Aorta (tissue), 5 donors: ENCODE measurements at regions not wholly inside any gene's neighbourhood (a gene's known extent, or its start where the extent isn't known, plus 50 kb on each side); places are given as distances from the start of the nearest gene placed in this dataset.
"Not testable (repeated sequence)": the region's sequence is repeated elsewhere in the genome, so short reads cannot be mapped to it uniquely, and the experiment has no call there.

ENCODE experiments used
- ATAC-seq: fragments of 200-7000 bp; cut with Tn5 transposase; one replicate; pipeline ENCODE4 v1.9.1; 2022; ENCODE audit warnings: moderate library complexity; ENCODE audit not compliant: low FRiP score
- DNase-seq, 2 donors: peaks; one replicate each; pipeline ENCODE4 v3.0.0-alpha.2; 2020
- H3K27ac ChIP-seq, 2 donors: one replicate each; pipeline ENCODE4 v1.5.1; 2013; ENCODE audit warnings: low read length in 2 of 2, mild to moderate bottlenecking in 2 of 2, moderate library complexity in 2 of 2, control low read depth in 1 of 2, inconsistent platforms in 1 of 2, low read depth in 1 of 2
- H3K27me3 ChIP-seq, 2 donors: one replicate each; pipeline ENCODE4 v1.6.1; 2013; ENCODE audit warnings: control low read depth in 1 of 2, low read length in 1 of 2, mild to moderate bottlenecking in 1 of 2, moderate library complexity in 1 of 2; ENCODE audit not compliant: insufficient read depth in 2 of 2, control insufficient read depth in 1 of 2
- H3K36me3 ChIP-seq, 2 donors: one replicate each; pipeline ENCODE4 v1.6.1; 2013; ENCODE audit warnings: control low read depth in 1 of 2, low read length in 1 of 2, mild to moderate bottlenecking in 1 of 2; ENCODE audit not compliant: insufficient read depth in 2 of 2, control insufficient read depth in 1 of 2
- H3K4me1 ChIP-seq, 2 donors: one replicate each; pipeline ENCODE4 v1.6.1; 2013; ENCODE audit warnings: low read length in 2 of 2, control low read depth in 1 of 2, mild to moderate bottlenecking in 1 of 2, moderate library complexity in 1 of 2; ENCODE audit not compliant: insufficient read depth in 2 of 2, control insufficient read depth in 1 of 2
- H3K4me3 ChIP-seq, 2 donors: one replicate each; pipeline ENCODE4 v1.5.1; 2013; ENCODE audit warnings: low read length in 2 of 2, control low read depth in 1 of 2, mild to moderate bottlenecking in 1 of 2
- H3K9me3 ChIP-seq: one replicate; pipeline ENCODE4 v1.6.1; 2013; ENCODE audit warnings: mild to moderate bottlenecking, low read length; ENCODE audit not compliant: control insufficient read depth
- WGBS, 2 donors: extraction: QIAGEN DNeasy Blood & Tissue Kit; methylation state at CpG; one replicate each; pipeline ENCODE4 v1.1.7; 2013; 5-methylcytosine and 5-hydroxymethylcytosine counted together
- intact Hi-C, 2 donors: fragments of 100-400 bp; cut with DNase I; formaldehyde crosslinking; loops; one replicate each; pipeline versions ENCODE4 v1.14.2 to v1.15.0; 2022
- donor health status: healthy with polysubstance abuse.
- donor health status: Bipolar disorder and iron deficiency.
- donor health status: DM: no; HTN: no; CAD: no.
- donor health status: DM: no; HTN: no; CAD: no.
- donor health status: DM: yes; HTN: yes; CAD: no.

DNA sequence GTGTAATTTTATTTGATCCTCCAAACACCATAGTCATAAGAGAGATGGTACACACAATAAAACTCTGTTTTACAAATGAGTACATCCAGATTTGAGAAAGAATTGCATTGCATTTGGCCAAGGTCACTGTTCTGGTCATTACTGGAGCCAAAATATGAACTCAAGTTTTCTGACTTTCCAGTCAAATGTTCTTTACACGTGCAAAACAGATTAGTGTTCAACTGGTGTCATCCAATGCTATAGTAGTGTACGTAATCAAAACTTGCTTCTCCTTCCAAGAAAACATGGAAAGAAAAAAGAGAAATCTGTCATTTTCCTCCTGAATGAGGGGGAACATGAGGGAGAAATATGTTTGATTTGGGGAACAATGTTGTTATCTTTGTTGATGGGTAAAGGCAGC lies 291.9 kb downstream of the NAF1 start:
- H3K4me1 ChIP-seq, result no peaks in the 10 kb centered on the region
- intact Hi-C loops, result no loop called here
- H3K27ac ChIP-seq, result no peak overlapping the region
- ATAC-seq (no peak), DNase-seq (no peak)
- H3K27me3 ChIP-seq, result no peaks in the 10 kb centered on the region
- WGBS, 2 donors, result 83 to 92% methylated on average over 2 of the region's 2 CpGs
- H3K9me3 ChIP-seq, result no peaks in the 10 kb centered on the region
- H3K4me3 ChIP-seq, result no peak overlapping the region
- H3K36me3 ChIP-seq, result no peaks in the 10 kb centered on the region

DNA sequence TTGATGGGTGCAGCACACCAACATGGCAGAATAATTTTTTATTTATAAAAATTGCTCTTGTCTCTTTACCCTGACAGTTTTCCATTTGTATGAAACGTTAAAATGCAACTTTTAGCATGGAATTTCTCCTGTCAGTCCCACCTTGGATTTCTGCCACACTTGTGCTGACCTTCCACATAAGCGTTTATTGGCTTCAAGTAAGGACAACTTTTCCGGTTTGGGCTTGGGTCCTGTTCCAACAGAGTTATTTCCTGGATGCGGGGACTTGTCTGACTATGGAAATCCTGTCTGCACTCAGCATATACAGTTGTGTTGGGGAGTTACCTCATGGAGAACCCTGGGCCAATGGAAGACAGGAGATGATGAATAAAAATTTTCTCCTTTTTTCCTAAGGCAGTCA lies 294.7 kb downstream of the NAF1 start:
- Histone ChIP-seq H3K4me1 (no peaks in the 10 kb centered on the region), H3K4me3 (no peak overlapping the region), H3K36me3 (no peaks in the 10 kb centered on the region), H3K27ac (no peak overlapping the region), H3K9me3 (no peaks in the 10 kb centered on the region), H3K27me3 (no peaks in the 10 kb centered on the region)
- WGBS, 2 donors, result 19 to 32% methylated on average over 4 of the region's 4 CpGs
- intact Hi-C loops, result no loop called here
- ATAC-seq, result no peak
- DNase-seq, result no peak

DNA sequence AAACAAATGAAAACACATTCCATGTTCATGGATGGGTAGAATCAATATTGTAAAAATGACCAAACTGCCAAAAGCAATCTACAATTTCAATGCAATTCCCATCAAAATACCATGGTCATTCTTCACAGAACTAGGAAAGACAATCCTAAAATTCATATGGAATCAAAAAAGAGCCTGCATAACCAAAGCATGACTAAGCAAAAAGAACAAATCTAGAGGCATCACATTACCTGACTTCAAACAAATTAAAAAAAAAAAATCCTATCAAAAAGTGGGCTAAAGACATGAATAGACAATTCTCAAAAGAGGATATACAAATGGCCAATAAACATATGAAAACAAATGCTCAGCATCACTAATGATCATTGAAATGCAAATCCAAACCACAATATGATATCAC lies 297.5 kb downstream of the NAF1 start:
- intact Hi-C loops, result no loop called here
- Histone ChIP-seq H3K9me3 (no peaks in the 10 kb centered on the region), H3K4me1 (no peaks in the 10 kb centered on the region), H3K27ac (no peak overlapping the region), H3K4me3 (no peak overlapping the region), H3K27me3 (no peaks in the 10 kb centered on the region), H3K36me3 (no peaks in the 10 kb centered on the region)
- DNase-seq, result no peak
- no peak for ATAC-seq

DNA sequence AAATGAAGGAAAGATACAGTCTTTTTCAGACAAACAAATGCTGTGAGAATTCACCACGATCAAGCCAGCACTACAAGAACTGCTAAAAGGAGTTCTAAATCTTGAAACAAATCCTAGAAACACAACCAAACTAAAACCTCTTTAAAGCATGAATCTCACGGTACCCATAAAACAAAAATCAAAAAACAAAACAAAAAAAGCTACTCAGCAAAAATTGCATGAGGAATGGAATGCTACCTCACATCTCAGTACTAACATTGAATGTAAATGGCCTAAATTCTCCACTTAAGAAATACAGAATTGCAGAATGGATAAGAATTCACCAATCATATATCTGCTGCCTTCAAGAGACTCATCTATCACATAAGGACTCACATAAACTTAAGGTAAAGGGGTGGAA lies 300.1 kb downstream of the NAF1 start:
- no peaks in the 10 kb centered on the region for H3K4me1 ChIP-seq
- DNase-seq (no peak), ATAC-seq (no peak)
- no peak overlapping the region for H3K27ac ChIP-seq
- H3K27me3 ChIP-seq, result no peaks in the 10 kb centered on the region
- no peaks in the 10 kb centered on the region for H3K9me3 ChIP-seq
- intact Hi-C loops, result no loop called here
- no peaks in the 10 kb centered on the region for H3K36me3 ChIP-seq
- no peak overlapping the region for H3K4me3 ChIP-seq
- 71 to 80% methylated on average over 2 of the region's 2 CpGs for WGBS, 2 donors

GRCh38 chr4:162865102-162865501 lies 301.6 kb downstream of the NAF1 start:
- 88% methylated on average over 2 of the region's 2 CpGs for WGBS, 2 donors
- DNase-seq, result no peak
- no peaks in the 10 kb centered on the region for H3K27me3 ChIP-seq
- intact Hi-C loops, result no loop called here
- H3K4me3 ChIP-seq, result no peak overlapping the region
- ATAC-seq, result no peak
- no peak overlapping the region for H3K27ac ChIP-seq
- no peaks in the 10 kb centered on the region for H3K36me3 ChIP-seq
- H3K9me3 ChIP-seq, result no peaks in the 10 kb centered on the region
- H3K4me1 ChIP-seq, result no peaks in the 10 kb centered on the region

DNA sequence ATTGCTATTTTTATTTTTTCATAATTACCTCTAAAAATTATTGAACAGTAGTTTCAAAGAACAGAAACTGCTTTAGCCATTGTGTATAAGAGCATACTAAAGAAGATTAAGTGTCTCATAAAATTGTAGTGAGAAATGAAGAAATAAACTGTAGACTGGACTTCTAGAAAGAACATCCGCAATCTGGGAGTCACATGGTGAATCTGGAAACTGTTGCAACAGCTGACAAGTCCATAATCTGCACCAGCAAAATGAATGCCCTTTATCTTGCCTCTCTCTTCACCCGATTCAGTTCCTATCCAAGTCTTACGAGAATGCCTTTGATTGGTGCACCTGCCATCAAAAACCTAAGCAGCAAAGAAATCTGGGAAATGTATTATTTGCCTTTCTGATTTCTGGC lies 312.9 kb downstream of the NAF1 start:
- DNase-seq, result no peak
- 87 to 92% methylated on average over 3 of the region's 3 CpGs for WGBS, 2 donors

GRCh38 chr4:162852642-162853041 lies 314.0 kb downstream of the NAF1 start:
- intact Hi-C loops, result no loop called here
- no peaks in the 10 kb centered on the region for H3K4me1 ChIP-seq
- no peaks in the 10 kb centered on the region for H3K36me3 ChIP-seq
- no peaks in the 10 kb centered on the region for H3K27me3 ChIP-seq
- no peak overlapping the region for H3K27ac ChIP-seq
- no peak for ATAC-seq
- no peak overlapping the region for H3K4me3 ChIP-seq
- DNase-seq, result no peak
- 84% methylated on average over 4 of the region's 4 CpGs for WGBS, 2 donors
- no peaks in the 10 kb centered on the region for H3K9me3 ChIP-seq

More for the DNA sequence above, 312.9 kb downstream of the NAF1 start:
- ATAC-seq, result no peak
- Histone ChIP-seq H3K4me3 (no peak overlapping the region), H3K27me3 (no peaks in the 10 kb centered on the region), H3K27ac (no peak overlapping the region), H3K36me3 (no peaks in the 10 kb centered on the region), H3K4me1 (no peaks in the 10 kb centered on the region), H3K9me3 (no peaks in the 10 kb centered on the region)
- intact Hi-C loops, result no loop called here

DNA sequence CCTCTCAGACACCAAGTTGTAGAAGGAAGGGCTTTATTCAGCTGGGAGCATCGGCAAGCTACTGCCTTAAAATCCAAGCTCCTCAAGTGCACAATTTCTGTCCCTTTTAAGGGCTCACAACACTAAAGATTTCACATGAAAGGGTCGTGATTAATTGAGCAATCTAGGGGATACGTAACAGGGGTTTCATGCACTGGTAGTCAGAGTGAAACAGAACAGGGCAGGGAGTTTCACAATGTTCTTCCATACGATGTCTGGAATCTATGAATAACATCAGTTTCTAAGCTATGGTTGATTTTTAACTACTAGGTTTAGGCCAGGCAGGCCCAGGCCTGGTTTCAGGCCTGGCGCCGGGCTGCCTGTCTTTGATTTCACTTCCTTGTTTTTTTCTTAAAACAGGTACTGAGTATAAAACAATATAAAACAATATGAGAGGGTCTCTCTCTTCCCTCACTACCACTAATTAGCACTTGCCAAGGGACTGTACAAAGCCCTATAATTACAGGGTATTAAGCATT lies 315.4 kb downstream of the NAF1 start:
- H3K9me3 ChIP-seq, H3K27me3 ChIP-seq: not testable (repeated sequence)

GRCh38 chr4:162849937-162850336 lies 316.8 kb downstream of the NAF1 start:
- H3K4me3 ChIP-seq, result no peak overlapping the region
- ATAC-seq (no peak), DNase-seq (no peak)
- H3K36me3 ChIP-seq, result no peaks in the 10 kb centered on the region
- intact Hi-C loops, result no loop called here
- H3K9me3 ChIP-seq, result no peaks in the 10 kb centered on the region
- no peaks in the 10 kb centered on the region for H3K27me3 ChIP-seq
- no peak overlapping the region for H3K27ac ChIP-seq
- H3K4me1 ChIP-seq, result no peaks in the 10 kb centered on the region

More for the DNA sequence above, 315.4 kb downstream of the NAF1 start:
- H3K4me3 ChIP-seq, DNase-seq, H3K27ac ChIP-seq, intact Hi-C loops, H3K36me3 ChIP-seq, H3K4me1 ChIP-seq, ATAC-seq: not testable (repeated sequence)
- WGBS, 2 donors, result 90 to 95% methylated on average over 6 of the region's 6 CpGs
